CD14-positive monocyte (primary cell): ENCODE measurements at regions not wholly inside any gene's neighbourhood (a gene's known extent, or its start where the extent isn't known, plus 50 kb on each side); places are given as distances from the start of the nearest gene placed in this dataset.
A peak's percentile ranks its signal among the peaks of the same experiment; 100 is the strongest.

Source experiments
- DNase-seq, 3 donors: peaks; one replicate each; pipeline ENCODE4 v3.0.0-alpha.2; 2011 to 2022
- H2AFZ ChIP-seq: 2 replicates; pipeline ENCODE4 v1.6.0; 2012; ENCODE audit warnings: mild to moderate bottlenecking, low read depth, low read length, inconsistent platforms; ENCODE audit not compliant: insufficient read depth, poor library complexity, severe bottlenecking
- H3K27ac ChIP-seq, 2 donors: 1 replicate in 1 of 2; 2 replicates in 1 of 2; pipeline ENCODE4 v1.5.1; 2012 to 2013; ENCODE audit warnings: low read length in 2 of 2, control low read depth in 1 of 2, inconsistent platforms in 1 of 2, low read depth in 1 of 2, mild to moderate bottlenecking in 1 of 2
- H3K27me3 ChIP-seq, 2 donors: one replicate each; pipeline versions ENCODE4 v1.6.0 to v1.6.1; 2011 to 2013; ENCODE audit warnings: low read length in 2 of 2; ENCODE audit not compliant: control insufficient read depth in 2 of 2, insufficient read depth in 2 of 2
- H3K36me3 ChIP-seq, 2 donors: replicated peaks in 1 of 2; 1 replicate in 1 of 2; 2 replicates in 1 of 2; pipeline versions ENCODE4 v1.5.1 to v1.6.1; 2012 to 2013; ENCODE audit warnings: low read length in 2 of 2, control low read depth in 1 of 2, inconsistent platforms in 1 of 2, mild to moderate bottlenecking in 1 of 2; ENCODE audit not compliant: insufficient read depth in 2 of 2, control insufficient read depth in 1 of 2
- H3K4me1 ChIP-seq, 2 donors: 1 replicate in 1 of 2; 2 replicates in 1 of 2; pipeline versions ENCODE4 v1.5.1 to v1.6.1; 2012 to 2013; ENCODE audit warnings: low read length in 2 of 2, control low read depth in 1 of 2, inconsistent platforms in 1 of 2, mild to moderate bottlenecking in 1 of 2, moderate library complexity in 1 of 2; ENCODE audit not compliant: insufficient read depth in 2 of 2, control insufficient read depth in 1 of 2
- H3K4me2 ChIP-seq: replicated peaks from 2 replicates; pipeline ENCODE3; 2012; ENCODE audit warnings: low read length, moderate library complexity, mild to moderate bottlenecking; ENCODE audit not compliant: poor library complexity, severe bottlenecking; ENCODE audit errors: extremely low read depth
- H3K4me3 ChIP-seq, 3 experiments: fragments of 200-600 bp in 1 of 3; sonication (generic) in 1 of 3; replicated peaks in 1 of 3; 1 replicate in 2 of 3; 2 replicates in 1 of 3; pipeline ENCODE4 v1.5.1; 2011 to 2013; ENCODE audit warnings: low read length in 3 of 3, mild to moderate bottlenecking in 3 of 3, control low read depth in 2 of 3, low read depth in 2 of 3, inconsistent platforms in 1 of 3, moderate library complexity in 1 of 3
- H3K79me2 ChIP-seq: 2 replicates; pipeline ENCODE4 v1.6.0; 2012; ENCODE audit warnings: mild to moderate bottlenecking, control low read depth, inconsistent platforms, low read length, moderate library complexity; ENCODE audit not compliant: insufficient read depth
- H3K9ac ChIP-seq: 2 replicates; pipeline ENCODE4 v1.6.0; 2017; ENCODE audit warnings: low read length, mild to moderate bottlenecking; ENCODE audit not compliant: insufficient read depth, poor library complexity, severe bottlenecking
- H3K9me3 ChIP-seq, 2 donors: replicated peaks in 1 of 2; 1 replicate in 1 of 2; 2 replicates in 1 of 2; pipeline versions ENCODE4 v1.5.1 to v1.6.1; 2012 to 2013; ENCODE audit warnings: low read length in 2 of 2, control low read depth in 1 of 2; ENCODE audit not compliant: control insufficient read depth in 1 of 2, insufficient read depth in 1 of 2
- H4K20me1 ChIP-seq: 2 replicates; pipeline ENCODE4 v1.6.0; 2012; ENCODE audit warnings: mild to moderate bottlenecking, low read length, control low read depth, moderate library complexity; ENCODE audit not compliant: insufficient read depth
- H3K27ac Mint-ChIP-seq, 7 donors: one replicate each; pipeline ENCODE4 v1.8.0; 2020; ENCODE audit warnings: mild to moderate bottlenecking in 7 of 7, mixed read lengths in 7 of 7, moderate library complexity in 6 of 7, inconsistent platforms in 2 of 7
- H3K27me3 Mint-ChIP-seq, 3 donors: one replicate each; pipeline ENCODE4 v1.8.0; 2021 to 2022; ENCODE audit warnings: low read depth in 3 of 3, mild to moderate bottlenecking in 3 of 3, mixed read lengths in 3 of 3, moderate library complexity in 3 of 3, inconsistent platforms in 1 of 3
- H3K36me3 Mint-ChIP-seq, 2 donors: one replicate each; pipeline ENCODE4 v1.8.0; 2020; ENCODE audit warnings: mixed read lengths in 2 of 2, inconsistent platforms in 1 of 2, mild to moderate bottlenecking in 1 of 2
- H3K4me1 Mint-ChIP-seq: one replicate; pipeline ENCODE4 v1.8.0; 2020; ENCODE audit warnings: mild to moderate bottlenecking, mixed read lengths
- H3K4me3 Mint-ChIP-seq, 2 donors: one replicate each; pipeline ENCODE4 v1.8.0; 2020; ENCODE audit warnings: mild to moderate bottlenecking in 2 of 2, mixed read lengths in 2 of 2, moderate library complexity in 1 of 2
- H3K9me3 Mint-ChIP-seq, 7 donors: one replicate each; pipeline ENCODE4 v1.8.0; 2020 to 2022; ENCODE audit warnings: mixed read lengths in 7 of 7, mild to moderate bottlenecking in 6 of 7, moderate library complexity in 6 of 7, inconsistent platforms in 2 of 7
- whole genome bisulfite sequencing: methylation state at CpG from one replicate; pipeline ENCODE4 v1.1.5; 2013; ENCODE audit warnings: missing lambda C conversion rate; ENCODE audit not compliant: insufficient coverage; 5-methylcytosine and 5-hydroxymethylcytosine counted together
- intact Hi-C, 2 donors: fragments of 100-400 bp; cut with micrococcal nuclease; formaldehyde crosslinking; loops; one replicate each; pipeline versions ENCODE4 v1.15.0 to v1.15.1; 2023
- TF ChIP-seq, protein P1 (sequence below): fragments of 200-600 bp; IDR thresholded peaks from one replicate; pipeline ENCODE4 v1.8.0; 2022; ENCODE audit warnings: antibody characterized with exemption, mild to moderate bottlenecking

DNA sequence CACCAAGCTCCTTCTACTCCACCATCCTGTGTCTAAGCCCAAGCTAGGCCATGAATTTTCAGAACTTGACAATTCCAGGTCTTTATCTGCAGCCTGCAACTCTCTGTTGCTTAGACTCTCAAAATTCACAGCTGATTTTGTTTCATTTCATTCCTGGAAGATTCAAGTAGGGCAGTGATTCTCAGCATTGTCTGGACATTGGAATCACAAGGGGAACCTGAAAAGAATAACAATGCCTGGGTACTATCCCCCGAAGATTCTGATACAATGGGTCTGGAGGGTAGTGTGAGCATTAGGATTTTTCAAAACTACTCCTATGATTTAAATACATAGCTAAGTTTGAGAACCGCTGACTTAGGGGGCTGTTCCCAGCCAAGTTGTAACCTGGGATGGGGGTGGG is 534.7 kb upstream of the IL12A start:
- Mint-ChIP-seq H3K36me3 (no peaks in the 10 kb centered on the region), H3K9me3 (peaks cover 0 to 3% (median 0%) of the 10 kb centered on the region in 7 donors), H3K4me3 (no peak overlapping the region), H3K27ac (no peak overlapping the region), H3K27me3 (no peaks in the 10 kb centered on the region), H3K4me1 (no peaks in the 10 kb centered on the region)
- Histone ChIP-seq H3K9me3 (no peaks in the 10 kb centered on the region), H3K27ac (no peak overlapping the region), H3K9ac (no peak overlapping the region), H3K79me2 (no peaks in the 10 kb centered on the region), H2AFZ (no peak overlapping the region), H3K4me2 (no peak overlapping the region), H3K4me3 (no peak overlapping the region), H3K36me3 (no peaks in the 10 kb centered on the region), H3K4me1 (no peaks in the 10 kb centered on the region), H3K27me3 (no peaks in the 10 kb centered on the region), H4K20me1 (no peaks in the 10 kb centered on the region)
- DNase-seq = no peak
- no CpG with 5 or more reads among the region's 2 CpGs for WGBS
- intact Hi-C loops = no loop called here
- TF ChIP-seq, protein P1, sequence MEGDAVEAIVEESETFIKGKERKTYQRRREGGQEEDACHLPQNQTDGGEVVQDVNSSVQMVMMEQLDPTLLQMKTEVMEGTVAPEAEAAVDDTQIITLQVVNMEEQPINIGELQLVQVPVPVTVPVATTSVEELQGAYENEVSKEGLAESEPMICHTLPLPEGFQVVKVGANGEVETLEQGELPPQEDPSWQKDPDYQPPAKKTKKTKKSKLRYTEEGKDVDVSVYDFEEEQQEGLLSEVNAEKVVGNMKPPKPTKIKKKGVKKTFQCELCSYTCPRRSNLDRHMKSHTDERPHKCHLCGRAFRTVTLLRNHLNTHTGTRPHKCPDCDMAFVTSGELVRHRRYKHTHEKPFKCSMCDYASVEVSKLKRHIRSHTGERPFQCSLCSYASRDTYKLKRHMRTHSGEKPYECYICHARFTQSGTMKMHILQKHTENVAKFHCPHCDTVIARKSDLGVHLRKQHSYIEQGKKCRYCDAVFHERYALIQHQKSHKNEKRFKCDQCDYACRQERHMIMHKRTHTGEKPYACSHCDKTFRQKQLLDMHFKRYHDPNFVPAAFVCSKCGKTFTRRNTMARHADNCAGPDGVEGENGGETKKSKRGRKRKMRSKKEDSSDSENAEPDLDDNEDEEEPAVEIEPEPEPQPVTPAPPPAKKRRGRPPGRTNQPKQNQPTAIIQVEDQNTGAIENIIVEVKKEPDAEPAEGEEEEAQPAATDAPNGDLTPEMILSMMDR = no peak

DNA sequence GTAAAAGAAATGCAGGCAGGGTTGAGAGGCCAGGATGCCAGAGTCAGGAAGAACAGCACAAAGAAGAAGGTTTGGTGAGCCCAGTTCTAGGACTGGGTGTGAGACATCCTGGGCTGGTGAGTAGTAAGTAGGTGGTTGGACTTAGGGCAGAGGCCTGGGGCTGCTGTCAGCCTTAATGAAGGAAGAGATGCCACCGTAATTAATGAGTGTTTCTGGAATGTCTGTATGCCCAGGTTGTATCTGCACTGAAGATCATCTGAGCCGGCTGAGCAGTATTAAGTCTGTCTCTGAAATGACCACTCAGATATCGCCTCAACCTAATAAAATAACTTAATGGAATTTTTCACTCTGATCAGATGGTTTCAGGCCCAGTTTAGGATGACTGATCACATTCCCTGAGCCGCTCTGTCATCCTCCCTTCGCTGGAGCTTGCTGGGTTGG is 532.9 kb upstream of the IL12A start:
- intact Hi-C loops = no loop called here
- WGBS = 100% methylated on average over 3 of the region's 5 CpGs
- Histone ChIP-seq H3K9me3 (no peaks in the 10 kb centered on the region), H3K79me2 (no peaks in the 10 kb centered on the region), H3K4me3 (no peak overlapping the region), H3K4me2 (no peak overlapping the region), H3K27ac (no peak overlapping the region), H3K36me3 (no peaks in the 10 kb centered on the region), H3K27me3 (no peaks in the 10 kb centered on the region), H3K4me1 (no peaks in the 10 kb centered on the region), H3K9ac (no peak overlapping the region), H4K20me1 (no peaks in the 10 kb centered on the region), H2AFZ (no peak overlapping the region)
- TF ChIP-seq, protein P1 = no peak
- no peaks in the 10 kb centered on the region for H3K4me1 Mint-ChIP-seq
- no peak overlapping the region for H3K4me3 Mint-ChIP-seq
- H3K27me3 Mint-ChIP-seq = no peaks in the 10 kb centered on the region
- peak overlapping the region in 1 of 7 donors; percentile 10 for H3K27ac Mint-ChIP-seq
- H3K9me3 Mint-ChIP-seq = peaks cover 0 to 3% (median 0%) of the 10 kb centered on the region in 7 donors
- H3K36me3 Mint-ChIP-seq = no peaks in the 10 kb centered on the region
- no peak for DNase-seq
